Skeletal muscle tissue (tissue), 3 donors: ENCODE measurements at regions not wholly inside any gene's neighbourhood (a gene's known extent, or its start where the extent isn't known, plus 50 kb on each side); places are given as distances from the start of the nearest gene placed in this dataset.

ENCODE experiments used
- H3K27ac ChIP-seq: one replicate; pipeline ENCODE4 v1.7.0; 2013; ENCODE audit warnings: mild to moderate bottlenecking, low read depth, low read length, inconsistent platforms
- H3K27me3 ChIP-seq, 3 donors: one replicate each; pipeline ENCODE4 v1.7.0; 2013; ENCODE audit warnings: low read length in 3 of 3; ENCODE audit not compliant: control insufficient read depth in 3 of 3, insufficient read depth in 3 of 3
- H3K36me3 ChIP-seq, 3 donors: one replicate each; pipeline ENCODE4 v1.7.0; 2013; ENCODE audit warnings: low read length in 3 of 3; ENCODE audit not compliant: control insufficient read depth in 3 of 3, insufficient read depth in 3 of 3
- H3K4me1 ChIP-seq, 3 donors: one replicate each; pipeline ENCODE4 v1.7.0; 2013; ENCODE audit warnings: low read length in 3 of 3, mild to moderate bottlenecking in 3 of 3; ENCODE audit not compliant: control insufficient read depth in 3 of 3, insufficient read depth in 3 of 3
- H3K4me3 ChIP-seq, 3 donors: one replicate each; pipeline ENCODE4 v1.7.0; 2013; ENCODE audit warnings: low read length in 3 of 3
- H3K9ac ChIP-seq, 3 donors: one replicate each; pipeline ENCODE4 v1.7.0; 2013; ENCODE audit warnings: low read length in 3 of 3, mild to moderate bottlenecking in 3 of 3, moderate library complexity in 2 of 3, low read depth in 1 of 3
- H3K9me3 ChIP-seq, 3 donors: one replicate each; pipeline ENCODE4 v1.7.0; 2013; ENCODE audit warnings: low read length in 3 of 3; ENCODE audit not compliant: control insufficient read depth in 3 of 3
- donor health status: Osteomylitis.

DNA sequence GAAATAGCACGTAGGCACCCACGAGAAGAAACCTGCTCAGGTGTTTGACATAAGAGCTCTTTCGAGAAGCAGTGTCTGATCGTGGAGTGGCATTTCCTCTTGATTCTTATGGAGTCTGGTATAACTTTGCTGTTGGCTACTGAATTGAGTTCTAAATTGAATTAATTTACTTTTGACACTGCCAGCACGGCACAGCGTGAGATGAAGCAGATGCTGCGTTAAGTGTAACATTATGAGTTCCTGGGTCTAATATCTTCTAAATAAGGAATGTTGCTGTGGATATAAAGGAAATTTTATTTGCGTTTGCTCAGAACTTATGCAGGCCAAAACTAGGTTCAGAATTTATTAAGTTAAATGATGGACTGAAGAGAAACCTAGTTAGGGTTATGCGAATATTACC lies 919.9 kb downstream of the TUSC7 start:
- no peak overlapping the region for H3K4me3 ChIP-seq
- H3K4me1 ChIP-seq, result peaks cover 0 to 2% (median 0%) of the 10 kb centered on the region in 3 donors
- H3K9ac ChIP-seq, result no peak overlapping the region
- no peaks in the 10 kb centered on the region for H3K27me3 ChIP-seq
- no peak overlapping the region for H3K27ac ChIP-seq
- H3K9me3 ChIP-seq, result no peaks in the 10 kb centered on the region
- no peaks in the 10 kb centered on the region for H3K36me3 ChIP-seq

DNA sequence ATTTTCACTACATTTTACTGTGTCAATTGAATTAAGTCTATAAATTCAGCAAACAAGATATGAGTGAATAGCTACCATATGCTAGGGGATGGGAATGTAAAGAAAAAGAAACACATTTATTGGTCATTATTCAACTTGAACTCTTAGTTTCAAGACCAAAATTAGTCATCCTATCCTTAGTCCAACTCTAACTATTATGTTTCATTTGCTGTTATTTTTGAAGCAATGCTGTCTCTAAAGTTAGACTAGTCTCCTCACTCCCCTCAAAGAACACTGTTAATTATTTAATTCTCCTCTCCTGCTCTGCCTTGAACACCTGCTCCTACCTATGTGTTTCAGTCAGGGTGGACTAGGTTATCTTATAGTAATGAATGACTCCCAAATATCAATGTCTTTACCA lies 920.9 kb downstream of the TUSC7 start:
- Histone ChIP-seq H3K4me1 (peaks cover 0 to 2% (median 0%) of the 10 kb centered on the region in 3 donors), H3K9ac (no peak overlapping the region), H3K9me3 (no peaks in the 10 kb centered on the region), H3K27me3 (no peaks in the 10 kb centered on the region), H3K36me3 (no peaks in the 10 kb centered on the region), H3K4me3 (no peak overlapping the region), H3K27ac (no peak overlapping the region)

DNA sequence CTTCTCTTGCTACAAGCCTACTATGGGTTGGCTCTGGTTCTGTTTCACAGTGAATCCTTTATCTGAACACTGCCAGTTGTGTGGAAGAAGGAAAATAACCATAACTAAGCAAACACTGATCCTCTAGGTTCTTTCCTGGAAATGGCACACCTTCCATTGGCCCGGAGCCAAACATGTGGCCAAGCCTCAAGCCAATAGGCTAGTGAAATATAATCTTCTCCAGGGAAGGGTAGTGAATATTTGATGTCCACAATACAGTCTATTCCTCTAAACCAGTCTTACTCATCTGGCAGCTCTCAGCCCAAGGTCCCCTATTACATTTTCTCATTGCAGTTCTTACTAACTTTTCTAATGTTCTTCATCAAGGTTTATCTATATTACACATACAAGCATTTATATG lies 921.3 kb downstream of the TUSC7 start:
- no peak overlapping the region for H3K4me3 ChIP-seq
- peaks cover 0 to 2% (median 0%) of the 10 kb centered on the region in 3 donors for H3K4me1 ChIP-seq
- H3K9ac ChIP-seq, result no peak overlapping the region
- H3K27me3 ChIP-seq, result no peaks in the 10 kb centered on the region
- no peak overlapping the region for H3K27ac ChIP-seq
- H3K36me3 ChIP-seq, result no peaks in the 10 kb centered on the region
- H3K9me3 ChIP-seq, result no peaks in the 10 kb centered on the region

DNA sequence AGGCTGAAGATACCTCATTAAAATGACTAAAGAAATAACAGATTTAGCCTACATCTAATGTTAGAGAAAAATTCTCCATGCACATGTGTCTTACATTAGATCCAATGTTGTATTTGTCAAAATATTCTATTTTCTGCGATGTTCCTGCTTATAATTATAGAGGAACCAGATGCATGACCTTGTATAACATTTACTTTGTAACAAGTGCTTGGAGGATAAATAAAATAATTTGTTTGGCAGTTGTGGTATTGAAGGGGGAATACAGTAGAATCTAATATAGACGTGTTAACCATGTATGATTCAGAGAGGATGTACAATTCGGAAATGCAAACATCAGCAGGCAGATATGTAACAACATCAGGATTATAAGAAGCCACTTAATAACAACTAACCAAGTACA lies 922.2 kb downstream of the TUSC7 start:
- Histone ChIP-seq H3K9me3 (no peaks in the 10 kb centered on the region), H3K36me3 (no peaks in the 10 kb centered on the region), H3K27me3 (no peaks in the 10 kb centered on the region), H3K9ac (no peak overlapping the region), H3K4me1 (peaks cover 0 to 2% (median 0%) of the 10 kb centered on the region in 3 donors), H3K4me3 (no peak overlapping the region), H3K27ac (no peak overlapping the region)

DNA sequence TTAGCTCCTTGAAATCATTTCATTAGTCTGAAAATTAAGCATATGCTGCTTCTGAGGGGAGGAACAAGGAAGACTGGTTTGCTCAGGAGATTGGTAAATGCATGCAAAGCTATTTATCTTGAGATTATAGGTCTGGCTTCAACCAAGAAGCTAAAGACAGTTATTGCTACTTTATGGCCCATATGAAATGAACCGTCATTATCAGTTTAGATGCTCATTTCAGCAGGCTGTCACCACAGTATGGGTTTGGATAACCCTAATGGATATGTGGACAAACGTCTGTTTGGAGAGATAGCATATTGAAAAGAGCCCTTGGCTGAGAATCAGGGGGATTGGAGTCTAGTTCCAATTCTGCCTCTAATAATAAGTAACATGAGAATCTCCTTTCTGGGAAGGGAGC lies 922.6 kb downstream of the TUSC7 start:
- Histone ChIP-seq H3K9ac (no peak overlapping the region), H3K36me3 (no peaks in the 10 kb centered on the region), H3K4me1 (peaks cover 0 to 2% (median 0%) of the 10 kb centered on the region in 3 donors), H3K27ac (no peak overlapping the region), H3K27me3 (no peaks in the 10 kb centered on the region), H3K4me3 (no peak overlapping the region), H3K9me3 (no peaks in the 10 kb centered on the region)

DNA sequence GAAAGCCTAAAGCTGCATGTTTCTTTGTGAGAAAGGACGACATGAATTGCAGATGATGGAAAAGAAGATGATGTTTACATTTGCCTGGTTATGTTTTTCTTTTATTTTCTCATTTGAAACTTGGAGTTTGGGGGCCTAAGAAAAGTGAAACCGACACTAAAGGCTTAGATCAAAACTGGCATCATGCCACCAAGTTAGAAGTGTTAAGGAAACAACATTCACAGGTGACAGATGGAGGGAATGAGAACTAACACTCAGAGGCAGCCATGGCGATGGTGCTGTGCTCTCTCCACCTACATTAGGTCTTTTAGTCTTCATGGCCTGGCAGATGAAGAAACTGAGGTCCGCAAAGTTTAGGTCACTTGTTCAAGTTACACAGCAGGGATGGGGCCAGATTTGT lies 923.6 kb downstream of the TUSC7 start:
- no peak overlapping the region for H3K27ac ChIP-seq
- no peak overlapping the region for H3K4me3 ChIP-seq
- H3K27me3 ChIP-seq, result no peaks in the 10 kb centered on the region
- H3K36me3 ChIP-seq, result no peaks in the 10 kb centered on the region
- peaks cover 0 to 2% (median 0%) of the 10 kb centered on the region in 3 donors for H3K4me1 ChIP-seq
- no peaks in the 10 kb centered on the region for H3K9me3 ChIP-seq
- no peak overlapping the region for H3K9ac ChIP-seq

DNA sequence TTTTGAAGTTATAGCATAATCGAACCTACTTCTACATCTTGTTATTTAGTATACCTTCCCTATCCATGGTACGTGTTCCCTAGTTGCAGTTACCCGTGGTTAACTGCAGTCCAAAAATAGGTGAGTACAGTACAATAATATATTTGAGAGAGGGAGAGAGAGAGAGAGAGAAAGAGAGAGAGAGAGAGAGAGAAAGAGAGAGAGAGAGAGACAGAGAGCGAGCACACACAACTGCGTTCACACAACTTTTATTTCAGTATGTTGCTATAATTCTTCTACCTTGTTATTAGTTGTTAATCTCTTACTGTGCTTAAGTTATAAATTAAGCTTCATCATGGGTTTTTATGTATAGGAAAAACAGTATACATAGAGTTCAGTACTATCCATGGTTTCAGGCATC lies 928.1 kb downstream of the TUSC7 start:
- Histone ChIP-seq H3K9me3 (no peaks in the 10 kb centered on the region), H3K9ac (no peak overlapping the region), H3K36me3 (no peaks in the 10 kb centered on the region), H3K4me3 (no peak overlapping the region), H3K27me3 (no peaks in the 10 kb centered on the region), H3K27ac (no peak overlapping the region), H3K4me1 (no peaks in the 10 kb centered on the region)

DNA sequence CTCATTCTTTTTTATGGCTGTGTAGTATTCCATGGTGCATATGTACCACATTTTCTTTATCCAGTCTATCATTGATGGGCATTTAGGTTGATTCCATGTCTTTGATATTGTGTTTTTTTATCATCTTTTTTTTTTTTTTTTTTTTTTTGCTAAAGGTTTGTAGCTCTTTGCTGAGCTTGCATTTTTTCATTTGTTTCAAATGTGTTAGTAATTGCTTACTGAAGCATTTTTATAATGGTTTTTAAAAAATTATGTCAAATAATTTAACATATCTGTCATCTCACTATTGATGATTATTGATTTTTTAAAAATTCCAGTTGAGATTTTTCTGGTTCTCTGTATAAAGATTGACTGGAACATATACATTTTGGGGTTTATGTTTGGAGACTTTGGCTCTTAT lies 934.6 kb downstream of the TUSC7 start:
- Histone ChIP-seq H3K4me3 (no peak overlapping the region), H3K36me3 (no peaks in the 10 kb centered on the region), H3K27me3 (no peaks in the 10 kb centered on the region), H3K27ac (no peak overlapping the region), H3K4me1 (no peaks in the 10 kb centered on the region), H3K9me3 (no peaks in the 10 kb centered on the region), H3K9ac (no peak overlapping the region)

DNA sequence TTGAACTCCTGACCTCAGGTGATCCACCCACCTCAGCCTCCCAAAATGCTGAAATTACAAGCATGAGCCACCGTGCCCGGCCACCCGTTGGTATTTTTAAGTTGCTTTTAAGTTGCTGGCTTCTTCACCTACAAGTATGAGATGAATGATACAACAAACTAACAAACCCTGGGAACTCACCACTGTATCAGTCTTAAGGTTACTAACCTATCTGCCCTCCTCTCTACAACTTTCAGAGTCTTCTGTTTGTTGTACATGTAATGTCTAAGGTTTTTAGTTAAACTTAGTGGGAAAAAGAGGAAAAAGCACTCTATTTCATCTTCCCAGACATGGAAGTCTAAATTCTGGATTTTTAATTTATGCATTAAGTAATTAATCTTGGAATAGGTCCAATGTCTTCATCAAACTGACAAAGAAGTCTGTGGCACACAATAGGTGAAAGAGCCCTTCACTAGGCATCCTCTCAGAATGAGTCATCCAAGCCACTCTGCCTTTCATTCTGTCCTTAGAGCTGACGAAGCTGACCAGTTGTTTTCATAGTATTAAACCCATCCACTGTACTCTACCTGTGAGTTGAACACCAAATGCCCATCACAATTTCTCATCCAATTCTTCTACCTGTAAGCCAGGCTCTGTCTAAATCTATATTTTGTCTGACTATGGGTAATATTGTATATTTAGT lies 936.1 kb downstream of the TUSC7 start:
- Histone ChIP-seq H3K4me1 (no peaks in the 10 kb centered on the region), H3K9ac (no peak overlapping the region), H3K27me3 (no peaks in the 10 kb centered on the region), H3K4me3 (no peak overlapping the region), H3K9me3 (no peaks in the 10 kb centered on the region), H3K36me3 (no peaks in the 10 kb centered on the region), H3K27ac (no peak overlapping the region)

DNA sequence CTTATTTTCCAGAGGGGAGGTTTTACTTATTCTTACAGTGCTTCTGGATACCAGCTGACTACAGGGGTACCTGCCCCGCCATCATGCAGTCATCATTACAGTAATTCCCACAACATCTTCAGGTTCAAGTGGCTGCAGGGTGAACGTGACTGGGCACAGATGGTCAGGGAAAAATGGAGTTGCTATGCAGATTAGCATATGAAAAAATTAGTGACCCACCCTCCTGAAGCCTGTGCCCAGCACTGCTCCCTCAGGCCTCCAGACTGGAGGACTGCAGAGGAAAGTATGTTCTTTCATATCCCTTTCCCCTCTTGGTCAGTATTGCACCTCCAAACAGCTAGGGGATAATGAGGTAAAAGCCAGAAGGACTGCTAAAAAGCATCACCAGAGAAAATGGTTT lies 937.9 kb downstream of the TUSC7 start:
- Histone ChIP-seq H3K27ac (no peak overlapping the region), H3K36me3 (no peaks in the 10 kb centered on the region), H3K4me1 (no peaks in the 10 kb centered on the region), H3K4me3 (no peak overlapping the region), H3K9me3 (no peaks in the 10 kb centered on the region), H3K9ac (no peak overlapping the region), H3K27me3 (no peaks in the 10 kb centered on the region)
